ENCODE measurements at regions not wholly inside any gene's neighbourhood (a gene's known extent, or its start where the extent isn't known, plus 50 kb on each side); places are given as distances from the start of the nearest gene placed in this dataset.
"Not testable (repeated sequence)": the region's sequence is repeated elsewhere in the genome, so short reads cannot be mapped to it uniquely, and the experiment has no call there.

DNA sequence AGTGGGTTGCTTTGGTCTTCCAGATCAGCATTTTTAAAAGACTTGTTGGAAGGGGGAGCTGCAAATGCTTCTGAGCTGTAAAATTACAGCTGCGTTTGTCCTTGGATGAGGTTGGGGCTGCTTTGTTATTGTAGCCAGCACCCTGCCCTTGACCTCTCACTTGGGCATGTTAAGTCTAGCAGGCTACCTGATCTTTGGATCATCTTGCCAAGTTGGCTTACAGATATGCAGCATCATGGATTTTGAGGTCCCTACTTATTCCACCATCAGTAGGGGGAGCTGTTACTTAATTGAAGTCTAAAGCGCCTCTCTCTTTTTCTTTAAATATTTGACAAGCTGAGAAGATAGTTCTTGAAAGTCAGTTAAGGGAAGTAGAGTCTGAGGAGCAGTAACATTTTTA lies 793.0 kb downstream of the MCTP2 start:
- no peak for DNase-seq

DNA sequence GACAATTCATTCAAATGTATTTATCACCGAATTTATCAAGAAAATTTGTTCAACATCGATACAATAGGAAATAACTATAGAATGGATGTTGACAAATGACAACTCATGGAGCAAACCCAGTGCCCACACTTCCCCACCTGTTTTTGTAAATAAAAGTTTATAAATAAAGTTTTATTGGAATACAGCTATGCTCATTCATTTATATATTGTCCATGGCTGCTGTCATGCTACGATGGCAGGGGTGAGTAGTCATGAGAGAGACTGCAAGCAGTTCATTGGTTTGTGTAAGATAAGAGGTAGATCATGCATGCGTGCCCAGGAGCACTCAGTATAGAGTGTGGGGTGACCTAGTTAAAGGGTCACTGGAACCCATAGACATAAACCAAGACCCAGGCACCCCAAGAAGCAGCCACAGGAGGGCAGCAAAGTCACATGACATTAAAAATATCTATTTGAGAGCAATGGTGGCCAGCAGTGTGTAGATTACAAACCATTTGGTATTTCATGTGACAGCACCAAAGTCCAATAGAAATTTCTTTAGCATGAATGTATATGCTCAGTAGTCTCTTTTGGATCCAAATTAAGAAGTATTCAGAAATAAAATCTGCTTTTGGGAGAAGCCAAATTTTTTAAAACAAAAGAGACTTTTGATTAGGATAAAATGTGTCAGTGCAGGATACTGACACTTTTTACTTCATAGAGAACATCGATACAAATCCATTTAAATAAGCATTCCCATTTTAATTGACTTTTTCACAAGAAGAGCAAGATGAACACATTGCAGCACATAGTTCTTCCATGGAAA lies 794.8 kb downstream of the MCTP2 start:
- DNase-seq, result no peak

DNA sequence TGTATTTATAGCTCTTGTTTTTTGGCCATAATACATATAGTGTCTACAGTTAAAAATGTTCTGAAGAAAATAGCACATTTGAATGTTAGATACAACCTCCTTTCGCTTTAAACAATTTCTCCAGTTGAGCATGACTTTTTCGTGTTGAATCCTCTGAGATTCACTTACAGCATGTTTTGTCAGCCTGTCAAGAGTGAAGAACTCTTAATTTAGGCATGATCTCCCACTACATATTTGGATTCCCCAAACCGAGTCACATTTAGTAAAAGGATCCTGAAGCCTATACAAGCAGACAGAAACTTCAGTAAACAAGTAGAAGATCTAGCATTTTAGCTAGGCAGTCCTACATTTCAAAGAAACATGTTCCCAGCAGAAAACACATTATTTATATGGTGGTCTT lies 796.6 kb downstream of the MCTP2 start:
- DNase-seq, result no peak

DNA sequence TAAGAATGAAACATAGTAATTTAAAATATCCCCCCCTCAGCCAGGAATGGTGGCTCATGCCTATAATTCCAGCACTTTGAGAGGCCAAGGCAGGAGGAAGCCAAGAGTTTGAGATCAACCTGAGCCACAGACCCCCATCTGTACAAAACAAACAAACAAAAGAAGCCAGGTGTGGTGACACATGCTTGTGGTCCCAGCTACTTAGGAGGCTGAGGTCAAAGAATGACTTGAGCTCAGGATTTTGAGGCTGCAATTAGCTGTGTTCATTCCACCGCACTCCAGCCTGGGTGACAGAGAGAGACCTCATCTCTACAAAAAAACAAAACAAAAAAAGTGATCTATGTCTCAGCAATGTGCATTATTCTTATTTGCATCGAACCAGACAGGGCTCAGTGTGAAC lies 800.8 kb downstream of the MCTP2 start:
- no peak for DNase-seq

DNA sequence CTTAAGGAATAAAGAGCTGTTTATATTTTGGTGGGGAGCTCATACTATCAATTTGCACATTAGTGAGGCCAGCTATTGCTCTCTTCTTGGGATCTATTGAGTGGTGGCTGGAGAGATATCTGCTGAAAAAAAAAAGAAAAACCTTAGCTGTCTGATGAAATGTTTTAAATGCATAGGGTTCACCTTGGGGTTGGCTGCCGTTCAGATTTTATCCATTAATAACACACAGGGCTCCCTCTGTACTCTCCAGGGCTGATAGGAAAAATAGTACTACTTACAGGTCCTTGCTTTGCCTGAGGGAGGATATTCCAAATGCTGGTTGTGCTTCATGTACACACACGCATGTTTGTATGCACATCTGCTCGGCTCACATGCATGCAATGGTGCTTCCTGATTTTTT lies 803.7 kb downstream of the MCTP2 start:
- DNase-seq, result no peak

DNA sequence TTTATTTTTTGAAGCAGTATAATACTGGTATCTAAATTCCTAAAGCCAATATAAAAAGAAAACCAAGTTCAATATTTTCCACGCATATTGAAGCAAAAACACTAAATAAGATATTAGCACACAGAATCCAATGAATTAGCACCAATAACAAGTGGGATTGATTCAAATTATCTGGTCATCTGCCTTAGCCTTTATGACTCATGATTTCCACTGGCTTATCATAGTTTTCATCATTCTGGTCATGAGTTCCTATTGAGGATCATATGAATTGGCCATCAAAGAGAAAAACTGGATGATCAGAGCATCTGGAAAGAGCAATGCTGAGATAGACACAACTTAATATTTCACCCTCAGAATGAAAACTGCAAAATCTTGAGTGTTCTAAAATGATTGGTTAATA lies 809.9 kb downstream of the MCTP2 start:
- DNase-seq, result no peak

DNA sequence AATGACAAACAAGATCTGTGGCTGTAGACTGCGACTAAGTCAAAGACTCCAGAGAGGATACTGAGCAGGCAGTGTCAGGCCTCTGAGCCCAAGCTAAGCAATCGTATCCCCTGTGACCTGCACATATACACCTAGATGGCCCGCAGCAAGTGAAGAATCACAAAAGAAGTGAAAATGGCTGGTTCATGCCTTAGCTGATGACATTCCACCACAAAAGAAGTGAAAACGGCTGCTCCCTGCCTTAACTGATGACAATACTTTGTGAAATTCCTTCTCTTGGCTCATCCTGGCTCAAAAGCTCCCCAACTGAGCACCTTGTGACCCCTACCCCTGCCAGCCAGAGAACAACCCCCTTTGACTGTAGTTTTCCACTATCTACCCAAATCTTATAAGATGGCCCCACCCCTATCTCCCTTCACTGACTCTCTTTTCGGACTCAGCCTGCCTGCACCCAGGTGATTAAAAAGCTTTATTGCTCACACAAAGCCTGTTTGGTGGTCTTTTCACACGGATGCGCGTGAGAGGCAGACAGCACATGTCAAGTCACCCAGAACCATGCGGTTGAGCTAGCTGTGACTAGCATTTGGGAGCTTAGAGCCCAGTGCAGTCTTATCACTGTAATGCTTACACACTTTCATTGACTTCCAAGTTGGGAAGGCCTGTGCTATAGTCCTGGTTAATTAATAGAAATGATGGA lies 812.0 kb downstream of the MCTP2 start:
- not testable (repeated sequence) for DNase-seq

DNA sequence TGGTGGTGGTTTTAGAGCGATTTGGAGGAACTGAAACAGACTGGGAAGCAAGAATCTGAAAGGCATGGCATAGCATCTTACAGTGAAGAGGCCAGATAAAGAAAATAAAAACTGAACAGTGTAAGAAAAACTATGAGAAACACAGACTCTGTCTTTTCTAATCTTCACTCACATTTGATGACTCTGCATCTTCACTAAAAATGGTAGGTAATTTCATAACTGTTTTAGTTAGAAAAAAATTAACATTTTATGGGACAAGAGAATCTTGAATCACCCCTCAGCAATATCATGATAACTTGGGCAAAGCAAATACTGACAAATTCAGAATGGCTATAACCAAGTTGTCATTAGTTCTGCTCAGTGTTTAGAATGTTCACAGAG lies 812.6 kb downstream of the MCTP2 start:
- DNase-seq, result no peak

DNA sequence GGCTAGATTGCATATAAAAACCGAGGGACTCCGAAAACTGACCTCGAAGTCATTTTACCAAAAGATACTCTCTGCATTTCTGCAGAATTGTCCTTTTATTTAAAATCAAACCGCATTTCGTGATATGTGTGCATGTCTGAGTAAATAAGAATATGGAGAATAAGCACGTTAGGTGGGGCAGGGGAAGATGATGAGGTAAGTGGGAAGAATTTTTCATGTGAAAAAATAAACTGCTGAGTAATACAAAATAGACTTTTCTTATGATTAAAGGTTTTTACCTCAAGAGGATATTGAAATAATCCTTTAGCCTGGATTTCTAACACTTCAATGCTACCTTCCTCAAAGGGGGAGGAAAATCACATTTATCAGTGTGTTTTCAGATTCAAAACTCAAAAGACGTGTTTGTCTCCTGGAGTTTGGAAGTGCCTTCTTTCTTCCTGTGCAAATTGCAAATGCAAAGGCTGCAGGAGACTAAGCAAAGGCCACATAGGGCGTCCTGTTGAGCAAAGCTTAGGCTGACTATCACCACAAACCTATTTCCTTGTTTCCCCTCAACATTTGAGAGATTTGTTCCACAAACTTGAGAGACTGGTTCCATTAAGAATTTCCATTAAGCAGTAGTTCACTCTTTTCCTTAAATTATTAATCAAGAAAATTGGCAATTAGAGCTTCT lies 813.5 kb downstream of the MCTP2 start:
- DNase-seq, result no peak

DNA sequence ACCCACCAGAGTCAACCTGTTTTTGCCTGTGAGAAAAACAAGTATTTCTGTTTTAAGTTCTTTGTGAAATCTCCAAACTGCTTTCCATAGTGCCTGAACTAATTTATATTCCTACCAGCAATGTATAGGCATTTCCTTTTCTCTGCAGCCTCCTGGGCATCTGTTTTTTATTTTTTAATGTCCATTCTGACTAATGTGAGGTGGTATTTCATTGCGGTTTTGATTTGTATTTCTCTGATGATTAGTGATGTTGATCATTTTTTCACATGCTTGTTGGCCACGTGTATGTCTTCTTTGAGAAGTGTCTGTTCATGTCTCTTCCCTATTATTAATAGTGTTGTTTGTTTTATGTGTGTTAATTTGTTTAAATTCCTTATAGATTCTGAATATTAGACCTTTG lies 820.5 kb downstream of the MCTP2 start:
- no peak for DNase-seq

DNA sequence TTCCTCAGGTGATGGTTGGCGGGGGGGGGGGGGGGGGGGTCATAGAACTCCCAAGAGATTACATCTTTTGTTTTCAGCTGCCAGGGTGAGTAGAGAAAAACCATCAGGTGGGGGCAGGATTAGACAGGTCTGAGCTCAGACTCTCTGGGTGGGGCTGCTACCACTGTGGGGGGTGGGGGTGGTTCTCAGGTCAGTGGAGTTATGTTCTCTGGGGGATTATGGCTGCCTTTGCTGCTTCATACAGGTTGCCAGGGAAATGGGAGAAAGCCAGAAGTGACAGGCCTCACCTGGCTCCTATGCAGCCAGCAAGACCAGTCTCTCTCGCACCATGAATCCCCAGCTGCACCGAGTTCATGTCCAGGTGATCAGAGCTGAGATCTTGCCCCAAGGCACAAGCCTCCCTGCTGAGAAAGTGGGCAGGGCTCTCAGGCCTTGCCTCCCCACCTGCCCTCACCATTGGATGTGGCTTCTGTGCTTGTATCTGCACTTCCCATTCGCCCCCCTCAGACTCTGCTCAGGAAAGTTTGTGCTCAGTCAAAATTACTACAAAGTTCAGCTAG lies 828.1 kb downstream of the MCTP2 start:
- DNase-seq, result no peak

DNA sequence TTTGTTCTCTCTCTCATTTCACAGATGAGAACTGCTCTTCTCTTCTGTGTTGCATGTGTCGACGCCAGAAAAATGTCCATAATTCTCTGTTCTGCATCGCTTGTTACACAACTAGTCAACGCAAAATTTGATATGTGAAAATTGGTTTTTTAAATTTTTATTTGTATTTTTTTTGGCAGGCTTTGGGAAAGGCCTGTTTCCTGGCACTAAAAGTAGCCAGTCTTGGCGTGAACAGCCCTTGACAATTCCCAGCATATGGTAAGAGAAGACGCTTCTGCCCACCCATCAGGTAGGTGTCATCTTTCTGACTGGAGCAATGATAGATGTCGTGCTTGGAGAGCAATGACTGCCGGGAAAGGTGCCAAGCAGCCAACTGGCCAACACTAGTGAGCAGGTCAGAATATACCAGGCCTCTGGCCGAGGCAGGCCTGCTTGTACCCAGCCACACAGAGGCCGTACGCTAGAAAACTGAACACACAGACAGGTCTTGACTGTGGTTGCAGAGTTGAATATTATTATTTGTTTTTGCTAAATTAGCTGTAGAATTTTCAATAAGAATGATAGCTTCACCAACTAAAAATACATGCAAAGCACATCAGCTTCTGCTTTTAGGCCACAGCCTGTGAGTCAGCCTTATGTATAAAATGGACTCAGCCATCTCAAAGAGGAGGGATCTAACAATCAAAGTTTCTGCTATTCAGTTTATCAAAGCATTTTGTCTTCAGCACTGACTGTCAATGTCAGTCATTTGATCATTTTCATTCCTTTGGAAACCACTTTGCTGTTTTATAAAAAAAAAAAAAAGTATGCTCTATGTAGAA lies 837.5 kb downstream of the MCTP2 start:
- DNase-seq, result no peak

DNA sequence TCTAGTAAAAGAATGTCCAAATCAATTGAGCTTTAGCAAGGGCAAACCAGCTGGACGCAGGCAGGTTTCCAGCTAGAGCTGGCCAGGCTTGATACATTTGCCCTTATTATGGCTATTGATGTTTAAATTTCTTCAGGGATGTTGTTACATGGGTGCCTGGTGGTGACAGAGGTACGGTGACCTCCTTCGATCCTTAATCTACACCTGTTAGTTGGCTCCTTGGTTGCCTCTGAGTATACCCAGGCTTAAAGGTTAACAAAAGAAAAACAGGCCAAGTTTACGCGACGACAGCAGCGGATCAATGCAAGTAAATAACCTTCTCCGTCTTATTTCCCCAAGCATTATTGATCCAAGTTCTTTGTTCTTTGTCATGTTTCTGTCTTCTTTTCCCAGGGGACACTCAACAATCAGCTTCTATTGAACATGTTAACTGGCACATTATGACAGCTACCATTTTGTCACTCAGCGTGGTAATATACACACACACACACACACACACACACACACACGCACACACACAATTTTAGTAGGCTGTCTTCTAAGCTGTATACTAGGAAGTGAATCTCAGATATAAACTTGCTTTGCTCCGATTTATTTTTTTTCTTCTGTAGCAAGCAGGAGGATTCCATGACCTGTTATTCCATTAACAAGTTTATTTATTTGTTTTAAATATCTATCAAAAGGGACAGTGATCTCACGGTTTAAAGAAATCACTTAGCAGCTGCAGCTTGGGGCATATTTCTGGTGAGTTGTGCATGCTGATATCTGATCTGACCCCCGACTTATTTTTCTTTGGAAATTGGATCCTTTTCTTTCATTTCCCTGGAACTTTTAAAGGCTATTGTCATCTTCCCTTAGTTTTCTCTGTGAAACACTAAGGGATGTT lies 844.7 kb downstream of the MCTP2 start:
- DNase-seq, result no peak

DNA sequence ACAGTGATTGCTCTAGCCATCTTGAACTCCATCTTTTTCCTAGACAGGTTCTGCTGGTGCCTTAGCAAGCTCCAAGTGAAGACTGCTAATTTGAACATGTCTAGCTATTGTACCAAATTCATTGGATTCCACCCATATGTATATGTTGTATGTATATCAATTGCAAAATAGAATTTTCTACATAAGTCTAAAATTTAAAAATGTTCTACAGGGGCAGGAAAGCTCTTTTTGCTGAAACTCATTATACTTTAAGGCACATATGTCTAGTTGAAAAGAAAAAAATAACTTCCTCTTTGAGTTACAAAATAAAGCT lies 845.3 kb downstream of the MCTP2 start:
- DNase-seq, result no peak

DNA sequence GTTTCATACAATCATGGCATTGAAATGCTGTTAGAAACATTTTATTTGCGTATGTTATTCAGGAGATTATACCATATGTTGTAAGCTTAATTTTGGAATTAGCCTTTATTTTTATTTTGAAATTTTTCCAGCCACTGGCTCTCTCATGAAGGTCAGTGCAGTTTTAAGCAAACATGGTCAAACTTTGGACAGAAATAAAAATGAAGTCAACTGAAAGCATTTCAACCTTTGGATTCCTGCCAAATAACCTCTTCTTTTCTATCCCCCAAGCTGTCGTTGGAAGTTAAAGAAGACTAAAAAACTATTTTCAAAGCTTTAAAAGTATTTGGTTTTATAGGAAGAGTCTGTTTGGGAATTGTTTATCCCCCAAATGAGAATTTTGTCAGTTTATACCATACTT lies 846.6 kb downstream of the MCTP2 start:
- no peak for DNase-seq

DNA sequence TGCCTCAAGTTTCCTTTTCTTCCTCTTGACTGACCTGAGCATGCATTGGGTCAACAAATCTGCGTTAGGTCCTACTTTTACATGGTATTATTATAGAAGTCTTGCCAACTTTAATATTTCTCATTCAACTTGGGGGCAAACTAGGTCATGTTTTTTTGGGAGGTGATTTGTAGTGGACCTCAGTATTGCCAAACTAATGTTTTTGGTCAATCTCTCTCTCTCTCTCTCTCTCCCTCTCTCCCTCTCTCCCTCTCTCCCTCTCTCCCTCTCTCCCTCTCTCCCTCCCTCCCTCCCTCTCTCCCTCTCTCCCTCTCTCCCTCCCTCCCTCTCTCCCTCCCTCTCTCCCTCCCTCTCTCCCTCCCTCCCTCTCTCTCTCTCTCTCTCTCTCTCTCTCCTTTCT lies 848.9 kb downstream of the MCTP2 start:
- not testable (repeated sequence) for DNase-seq

DNA sequence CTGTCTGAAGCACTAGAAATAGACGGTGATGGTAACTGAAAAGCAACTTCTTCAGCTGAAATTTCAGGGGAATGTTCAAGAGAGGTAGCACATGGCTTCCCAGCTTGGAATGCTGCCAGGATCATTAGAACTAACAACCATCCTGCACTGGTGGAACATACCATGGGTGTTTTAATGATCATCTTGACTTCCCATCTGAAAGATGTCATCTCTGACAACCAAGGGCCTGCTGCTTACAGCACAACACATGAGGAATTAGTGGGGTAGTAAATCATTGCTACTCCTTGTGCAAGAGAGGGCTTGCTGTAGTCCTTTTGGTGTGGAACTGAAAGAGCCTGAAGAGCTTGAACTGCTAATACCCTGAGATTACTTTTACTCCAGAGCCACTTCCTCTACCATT lies 853.7 kb downstream of the MCTP2 start:
- no peak for DNase-seq

DNA sequence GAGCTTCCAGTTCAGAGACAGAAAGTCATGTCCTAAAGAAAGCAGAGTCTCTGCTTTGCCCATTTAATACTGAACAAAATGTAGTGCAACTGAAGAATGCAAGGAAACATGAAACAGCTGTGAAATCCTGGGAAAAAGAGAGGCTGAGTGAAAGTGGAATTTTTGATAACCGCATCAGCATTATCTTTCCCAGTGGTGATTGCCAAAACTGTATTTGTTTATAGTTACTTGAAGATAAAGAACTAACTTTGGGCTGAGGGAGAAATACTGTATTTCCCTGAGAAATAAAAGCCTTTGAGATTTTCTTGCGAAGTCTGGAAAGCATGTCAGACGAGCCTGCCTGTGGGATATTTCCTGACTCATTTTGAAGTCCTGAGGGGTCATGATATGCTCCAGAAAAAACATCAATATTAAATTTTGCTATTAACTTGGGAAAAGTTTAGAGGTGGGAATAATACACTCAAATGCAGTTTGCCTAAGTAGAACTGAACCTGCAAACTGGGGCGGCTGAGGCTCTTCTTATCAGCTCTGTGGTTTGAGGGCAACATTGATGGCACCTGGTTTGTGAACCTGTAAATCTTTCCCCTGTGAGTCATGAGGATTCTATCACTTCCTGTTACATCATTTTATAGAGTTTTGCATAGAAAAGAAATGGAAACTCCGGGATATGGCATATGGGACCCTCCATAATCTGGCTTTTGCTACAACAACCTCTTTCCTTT lies 855.3 kb downstream of the MCTP2 start:
- DNase-seq, result no peak

DNA sequence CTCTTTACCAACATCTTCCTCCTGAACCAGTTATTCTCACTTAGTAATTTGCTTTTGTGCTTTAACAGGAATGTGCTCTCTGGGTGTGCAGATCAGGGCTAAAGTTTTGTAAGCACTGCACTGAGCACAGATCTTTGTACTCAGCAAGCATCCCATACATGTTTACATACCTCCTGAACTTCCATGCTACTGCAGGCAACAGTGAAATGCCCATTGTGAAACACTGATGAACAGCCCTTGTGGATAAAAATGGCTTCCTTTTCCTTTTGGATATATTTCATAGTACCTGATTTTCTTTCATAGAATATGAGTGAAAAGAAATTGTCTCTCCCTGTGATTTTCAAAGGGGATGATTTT lies 855.9 kb downstream of the MCTP2 start:
- no peak for DNase-seq

DNA sequence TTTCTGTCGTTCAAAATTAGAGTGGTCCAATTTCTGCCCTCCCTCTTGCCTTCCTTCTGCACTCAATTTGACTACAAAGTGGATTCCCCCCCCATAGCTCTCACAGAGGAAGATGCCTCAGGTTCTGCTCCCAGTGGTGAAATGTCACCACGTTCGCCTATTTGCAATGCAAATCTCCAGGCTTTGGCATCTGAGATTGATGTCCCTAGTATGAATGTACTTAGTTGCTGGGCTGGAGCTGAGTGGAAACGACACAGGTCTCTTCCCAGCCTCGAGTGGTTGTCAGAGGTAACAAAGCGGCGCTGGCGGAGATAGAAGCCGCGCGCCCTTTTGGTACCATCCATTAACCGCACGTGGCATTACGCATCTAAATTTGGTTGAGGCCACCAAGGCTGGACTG lies 860.1 kb downstream of the MCTP2 start:
- no peak for DNase-seq

DNA sequence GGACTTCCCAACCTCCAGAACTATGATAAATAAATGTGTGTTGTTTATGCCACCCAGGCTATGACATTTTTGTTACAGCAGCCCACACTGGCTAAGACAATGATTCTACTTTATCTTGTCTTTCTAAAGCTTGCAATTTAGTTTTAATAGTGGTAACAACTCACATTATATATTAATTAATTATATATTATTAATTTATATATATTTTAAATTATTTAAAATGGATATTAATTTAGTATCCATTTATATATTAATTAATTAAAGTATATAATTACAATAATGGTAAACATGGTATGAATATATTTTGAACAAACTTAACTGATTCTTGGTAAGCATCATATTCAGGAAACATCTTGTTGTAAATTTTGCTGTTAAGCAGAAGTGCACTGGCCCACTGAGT lies 863.9 kb downstream of the MCTP2 start:
- no peak for DNase-seq

DNA sequence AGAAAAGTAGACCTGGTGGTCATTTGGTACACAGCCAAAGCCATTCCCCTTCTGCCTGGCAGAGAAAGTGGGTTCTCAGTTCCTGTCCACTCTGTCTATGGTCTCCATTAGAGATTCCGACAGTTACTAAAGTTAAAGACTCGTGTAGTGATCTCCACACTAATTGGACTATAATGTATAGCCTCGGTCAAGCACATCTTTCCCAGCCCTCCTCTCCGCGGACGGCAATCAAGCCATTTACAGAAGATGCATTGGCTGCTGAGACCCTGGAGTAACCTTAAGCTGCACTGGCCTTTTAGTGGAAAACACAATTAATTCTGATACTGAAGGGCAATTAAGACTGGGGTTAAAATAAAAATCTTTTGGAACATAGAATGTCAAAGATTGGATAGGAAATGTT lies 865.3 kb downstream of the MCTP2 start:
- DNase-seq, result no peak

Data from NCI-H2081 treated with DMSO at 0.1 percent for 48 hours (cell line).